Kasumi-1 (cell line): ENCODE measurements at regions not wholly inside any gene's neighbourhood (a gene's known extent, or its start where the extent isn't known, plus 50 kb on each side); places are given as distances from the start of the nearest gene placed in this dataset.
A peak's percentile ranks its signal among the peaks of the same experiment; 100 is the strongest.
"Not testable (repeated sequence)": the region's sequence is repeated elsewhere in the genome, so short reads cannot be mapped to it uniquely, and the experiment has no call there.

Experiments used
- DNase-seq, 2 experiments: peaks; one replicate each; lab custom pipeline; 2025; lab: John Stamatoyannopoulos, UW

- no peak for DNase-seq
Observed at GRCh38 chr10:33899578-33900531, 565.4 kb upstream of the NRP1 start.

- DNase-seq: no peak
Observed at GRCh38 chr10:33897291-33897752, 562.9 kb upstream of the NRP1 start.

- DNase-seq: no peak
Observed at GRCh38 chr10:33893506-33893905, 559.0 kb upstream of the NRP1 start.

- DNase-seq: no peak
Observed at GRCh38 chr10:33889371-33889770, 554.9 kb upstream of the NRP1 start.

- DNase-seq: no peak
Observed at GRCh38 chr10:33887188-33887587, 552.7 kb upstream of the NRP1 start.

GRCh38 chr10:33886299-33886698 is 551.8 kb upstream of the NRP1 start:
- no peak for DNase-seq

- no peak for DNase-seq
Observed at GRCh38 chr10:33884604-33885003, 550.1 kb upstream of the NRP1 start.

GRCh38 chr10:33883881-33884280 is 549.4 kb upstream of the NRP1 start:
- DNase-seq: no peak

- no peak for DNase-seq
Observed at GRCh38 chr10:33882996-33883395, 548.5 kb upstream of the NRP1 start.

GRCh38 chr10:33880291-33880690 is 545.8 kb upstream of the NRP1 start:
- no peak for DNase-seq

- DNase-seq: no peak
Observed at GRCh38 chr10:33878238-33878786, 543.8 kb upstream of the NRP1 start.

GRCh38 chr10:33876584-33877400 is 542.3 kb upstream of the NRP1 start:
- DNase-seq: no peak

GRCh38 chr10:33875924-33876583 is 541.6 kb upstream of the NRP1 start:
- DNase-seq: no peak

GRCh38 chr10:33871061-33871956 is 536.8 kb upstream of the NRP1 start:
- DNase-seq: peak; percentile 46 to 55

GRCh38 chr10:33869481-33869880 is 535.0 kb upstream of the NRP1 start:
- no peak for DNase-seq

- no peak for DNase-seq
Observed at GRCh38 chr10:33869028-33869427, 534.6 kb upstream of the NRP1 start.

GRCh38 chr10:33867199-33867789 is 532.8 kb upstream of the NRP1 start:
- DNase-seq: not testable (repeated sequence)

GRCh38 chr10:33863352-33863751 is 528.9 kb upstream of the NRP1 start:
- no peak for DNase-seq

GRCh38 chr10:33862536-33863105 is 528.2 kb upstream of the NRP1 start:
- no peak for DNase-seq

GRCh38 chr10:33861833-33862232 is 527.4 kb upstream of the NRP1 start:
- no peak for DNase-seq
